Ishikawa (cell line): ENCODE measurements at regions not wholly inside any gene's neighbourhood (a gene's known extent, or its start where the extent isn't known, plus 50 kb on each side); places are given as distances from the start of the nearest gene placed in this dataset.

ENCODE experiments used
- CEBPB ChIP-seq: IDR thresholded peaks from 2 replicates; pipeline ENCODE4 v1.6.1; 2012
- CREB1 ChIP-seq: IDR thresholded peaks from 2 replicates; pipeline ENCODE4 v1.6.1; 2012; ENCODE audit warnings: low read depth
- EGR1 ChIP-seq: IDR thresholded peaks from 2 replicates; pipeline ENCODE4 v1.6.1; 2012
- EP300 ChIP-seq: IDR thresholded peaks from 2 replicates; pipeline ENCODE4 v1.6.1; 2012; ENCODE audit warnings: borderline replicate concordance
- MAX ChIP-seq: IDR thresholded peaks from 2 replicates; pipeline ENCODE4 v1.6.1; 2012
- NFIC ChIP-seq: IDR thresholded peaks from 2 replicates; pipeline ENCODE4 v1.6.1; 2012
- RAD21 ChIP-seq: IDR thresholded peaks from 2 replicates; pipeline ENCODE4 v1.6.1; 2012; ENCODE audit warnings: low read depth
- REST ChIP-seq: IDR thresholded peaks from 2 replicates; pipeline ENCODE4 v1.6.1; 2012; ENCODE audit warnings: low read depth, mild to moderate bottlenecking
- TAF1 ChIP-seq: IDR thresholded peaks from 2 replicates; pipeline ENCODE4 v1.6.1; 2012; ENCODE audit warnings: low read depth, mild to moderate bottlenecking
- TCF12 ChIP-seq: IDR thresholded peaks from 2 replicates; pipeline ENCODE4 v1.6.1; 2012; ENCODE audit warnings: low read depth
- TEAD4 ChIP-seq: IDR thresholded peaks from 2 replicates; pipeline ENCODE4 v1.6.1; 2012
- USF1 ChIP-seq: IDR thresholded peaks from 2 replicates; pipeline ENCODE4 v1.6.1; 2012
- YY1 ChIP-seq: IDR thresholded peaks from 2 replicates; pipeline ENCODE4 v1.6.1; 2012; ENCODE audit warnings: low read depth

- TF ChIP-seq NFIC (no peak), TAF1 (no peak), MAX (no peak), CEBPB (no peak), REST (no peak), YY1 (no peak), EP300 (no peak), RAD21 (no peak), EGR1 (no peak), CREB1 (no peak), TEAD4 (no peak), TCF12 (no peak), USF1 (no peak)
These were observed 347.8 kb upstream of the GULP1 start for GRCh38 chr2:187943772-187944369.
